ENCODE measurements at regions not wholly inside any gene's neighbourhood (a gene's known extent, or its start where the extent isn't known, plus 50 kb on each side); places are given as distances from the start of the nearest gene placed in this dataset.
A peak's percentile ranks its signal among the peaks of the same experiment; 100 is the strongest.
"Not testable (repeated sequence)": the region's sequence is repeated elsewhere in the genome, so short reads cannot be mapped to it uniquely, and the experiment has no call there.

GRCh38 chr15:24394303-24394702, 281.3 kb upstream of the NPAP1 start:
- no peak for TF ChIP-seq CTCF (IDR thresholded peaks at IDR 0.05; ENCODE audit: insufficient read depth, low read depth, low read length)
- H3K4me1 ChIP-seq (ENCODE audit: insufficient read depth, low read length): no peaks in the 10 kb centered on the region

GRCh38 chr15:24412649-24413048, 262.9 kb upstream of the NPAP1 start:
- not testable (repeated sequence) for H3K4me2 ChIP-seq (ENCODE audit: low read length); H3K27ac Mint-ChIP-seq (ENCODE audit: unreplicated experiment); H3K4me3 ChIP-seq (ENCODE audit: insufficient read depth, low read depth, low read length); H2AFZ ChIP-seq (ENCODE audit: low read depth, low read length); H3K27ac ChIP-seq (ENCODE audit: low read depth, low read length); H3K4me3 Mint-ChIP-seq (ENCODE audit: unreplicated experiment); H3K9me3 Mint-ChIP-seq (ENCODE audit: unreplicated experiment); H3K36me3 Mint-ChIP-seq (ENCODE audit: low read depth, unreplicated experiment); H3K9me3 ChIP-seq (ENCODE audit: insufficient read depth, low read depth, low read length); DNase-seq (ENCODE audit: low read depth); H3K4me1 ChIP-seq (ENCODE audit: insufficient read depth, low read length); H4K20me1 ChIP-seq (ENCODE audit: insufficient read depth, low read length); H3K9ac ChIP-seq (ENCODE audit: low read length); H3K79me2 ChIP-seq (ENCODE audit: insufficient read depth, low read length); H3K36me3 ChIP-seq (ENCODE audit: insufficient read depth, low read length); H3K27me3 ChIP-seq (ENCODE audit: insufficient read depth, low read length); FAIRE-seq; H3K27me3 Mint-ChIP-seq (ENCODE audit: low read depth, unreplicated experiment); H3K4me1 Mint-ChIP-seq (ENCODE audit: low read depth, unreplicated experiment)

More at GRCh38 chr15:24394303-24394702, 281.3 kb upstream of the NPAP1 start:
- Histone ChIP-seq H4K20me1 (ENCODE audit: insufficient read depth, low read length) (no peaks in the 10 kb centered on the region), H3K4me2 (ENCODE audit: low read length) (no peak overlapping the region), H3K36me3 (ENCODE audit: insufficient read depth, low read length) (no peaks in the 10 kb centered on the region), H3K27me3 (ENCODE audit: insufficient read depth, low read length) (no peaks in the 10 kb centered on the region), H2AFZ (ENCODE audit: low read depth, low read length) (no peak overlapping the region), H3K9me3 (ENCODE audit: insufficient read depth, low read depth, low read length) (no peaks in the 10 kb centered on the region), H3K79me2 (ENCODE audit: insufficient read depth, low read length) (no peaks in the 10 kb centered on the region), H3K4me3 (ENCODE audit: insufficient read depth, low read depth, low read length) (no peak overlapping the region), H3K9ac (ENCODE audit: low read length) (no peak overlapping the region), H3K27ac (ENCODE audit: low read depth, low read length) (no peak overlapping the region)
- H3K36me3 Mint-ChIP-seq (ENCODE audit: low read depth, unreplicated experiment): no peaks in the 10 kb centered on the region
- H3K27ac Mint-ChIP-seq (ENCODE audit: unreplicated experiment): no peak overlapping the region
- FAIRE-seq (no peak), DNase-seq (ENCODE audit: low read depth) (no peak)
- no peaks in the 10 kb centered on the region for H3K27me3 Mint-ChIP-seq (ENCODE audit: low read depth, unreplicated experiment)
- no peak overlapping the region for H3K4me3 Mint-ChIP-seq (ENCODE audit: unreplicated experiment)
- H3K4me1 Mint-ChIP-seq (ENCODE audit: low read depth, unreplicated experiment): no peaks in the 10 kb centered on the region
- peaks cover 4% of the 10 kb centered on the region for H3K9me3 Mint-ChIP-seq (ENCODE audit: unreplicated experiment)

GRCh38 chr15:24426286-24427054, 249.1 kb upstream of the NPAP1 start:
- not testable (repeated sequence) for H3K4me3 Mint-ChIP-seq (ENCODE audit: unreplicated experiment)

GRCh38 chr15:24427055-24427400, 248.5 kb upstream of the NPAP1 start:
- not testable (repeated sequence) for H3K9me3 ChIP-seq (ENCODE audit: insufficient read depth, low read depth, low read length); H4K20me1 ChIP-seq (ENCODE audit: insufficient read depth, low read length); FAIRE-seq; H3K4me1 Mint-ChIP-seq (ENCODE audit: low read depth, unreplicated experiment); H3K36me3 ChIP-seq (ENCODE audit: insufficient read depth, low read length); H3K27me3 Mint-ChIP-seq (ENCODE audit: low read depth, unreplicated experiment); H3K27ac Mint-ChIP-seq (ENCODE audit: unreplicated experiment); H3K36me3 Mint-ChIP-seq (ENCODE audit: low read depth, unreplicated experiment); DNase-seq (ENCODE audit: low read depth); H3K9me3 Mint-ChIP-seq (ENCODE audit: unreplicated experiment); H3K4me1 ChIP-seq (ENCODE audit: insufficient read depth, low read length); H3K27me3 ChIP-seq (ENCODE audit: insufficient read depth, low read length); H3K9ac ChIP-seq (ENCODE audit: low read length); H3K27ac ChIP-seq (ENCODE audit: low read depth, low read length); H3K79me2 ChIP-seq (ENCODE audit: insufficient read depth, low read length)
- H3K4me2 ChIP-seq (ENCODE audit: low read length): peak overlapping the region; percentile 44
- H3K4me3 Mint-ChIP-seq (ENCODE audit: unreplicated experiment): peak overlapping the region; percentile 50
- H3K4me3 ChIP-seq (ENCODE audit: insufficient read depth, low read depth, low read length): peak overlapping the region; percentile 10
- peak overlapping the region; percentile 52 for H2AFZ ChIP-seq (ENCODE audit: low read depth, low read length)

More at GRCh38 chr15:24426286-24427054, 249.1 kb upstream of the NPAP1 start:
- not testable (repeated sequence) for H3K9ac ChIP-seq (ENCODE audit: low read length); H3K9me3 Mint-ChIP-seq (ENCODE audit: unreplicated experiment); H3K36me3 Mint-ChIP-seq (ENCODE audit: low read depth, unreplicated experiment); DNase-seq (ENCODE audit: low read depth); H3K4me1 Mint-ChIP-seq (ENCODE audit: low read depth, unreplicated experiment); H3K27me3 ChIP-seq (ENCODE audit: insufficient read depth, low read length); H3K36me3 ChIP-seq (ENCODE audit: insufficient read depth, low read length); H3K27ac Mint-ChIP-seq (ENCODE audit: unreplicated experiment); H3K27ac ChIP-seq (ENCODE audit: low read depth, low read length); H3K79me2 ChIP-seq (ENCODE audit: insufficient read depth, low read length); H3K9me3 ChIP-seq (ENCODE audit: insufficient read depth, low read depth, low read length); H3K4me1 ChIP-seq (ENCODE audit: insufficient read depth, low read length); H4K20me1 ChIP-seq (ENCODE audit: insufficient read depth, low read length); FAIRE-seq; H2AFZ ChIP-seq (ENCODE audit: low read depth, low read length); H3K27me3 Mint-ChIP-seq (ENCODE audit: low read depth, unreplicated experiment)
- H3K4me2 ChIP-seq (ENCODE audit: low read length): peak overlapping the region; percentile 44
- H3K4me3 ChIP-seq (ENCODE audit: insufficient read depth, low read depth, low read length): peak overlapping the region; percentile 10

GRCh38 chr15:24435075-24435820, 240.3 kb upstream of the NPAP1 start:
- not testable (repeated sequence) for H3K27ac Mint-ChIP-seq (ENCODE audit: unreplicated experiment); H3K79me2 ChIP-seq (ENCODE audit: insufficient read depth, low read length); H3K4me3 Mint-ChIP-seq (ENCODE audit: unreplicated experiment); H4K20me1 ChIP-seq (ENCODE audit: insufficient read depth, low read length); H3K27me3 ChIP-seq (ENCODE audit: insufficient read depth, low read length); H3K27me3 Mint-ChIP-seq (ENCODE audit: low read depth, unreplicated experiment); H3K9me3 Mint-ChIP-seq (ENCODE audit: unreplicated experiment); H2AFZ ChIP-seq (ENCODE audit: low read depth, low read length); H3K4me1 Mint-ChIP-seq (ENCODE audit: low read depth, unreplicated experiment); H3K9me3 ChIP-seq (ENCODE audit: insufficient read depth, low read depth, low read length); H3K4me3 ChIP-seq (ENCODE audit: insufficient read depth, low read depth, low read length); H3K27ac ChIP-seq (ENCODE audit: low read depth, low read length); H3K4me1 ChIP-seq (ENCODE audit: insufficient read depth, low read length); H3K4me2 ChIP-seq (ENCODE audit: low read length); H3K36me3 Mint-ChIP-seq (ENCODE audit: low read depth, unreplicated experiment); FAIRE-seq; H3K9ac ChIP-seq (ENCODE audit: low read length); H3K36me3 ChIP-seq (ENCODE audit: insufficient read depth, low read length); DNase-seq (ENCODE audit: low read depth)
